GM19452 (cell line): ENCODE measurements at regions not wholly inside any gene's neighbourhood (a gene's known extent, or its start where the extent isn't known, plus 50 kb on each side); places are given as distances from the start of the nearest gene placed in this dataset.
"Not testable (repeated sequence)": the region's sequence is repeated elsewhere in the genome, so short reads cannot be mapped to it uniquely, and the experiment has no call there.

Source experiments
- ATAC-seq: cut with Tn5 transposase; IDR thresholded peaks from one replicate; pipeline ENCODE4 v1.9.1; 2021; ENCODE audit not compliant: unreplicated experiment

DNA sequence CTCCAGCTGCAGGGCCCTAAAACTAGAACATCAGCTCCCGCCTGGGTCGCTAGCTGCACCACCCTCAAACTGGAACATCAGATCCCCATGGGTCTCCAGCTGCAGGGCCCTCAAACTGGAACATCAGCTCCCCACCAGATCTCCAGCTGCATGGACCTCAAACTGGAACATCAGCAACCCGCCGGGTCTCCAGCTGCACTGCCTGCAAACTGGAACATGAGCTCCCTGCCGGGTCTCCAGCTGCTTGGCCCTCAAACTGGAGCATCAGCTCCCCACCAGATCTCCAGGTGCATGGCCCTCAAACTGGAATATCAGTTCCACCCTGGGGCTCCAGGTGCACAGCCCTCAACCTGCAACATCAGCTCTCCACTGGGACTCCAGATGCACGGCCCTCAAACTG lies 82.7 kb downstream of the TFRC start:
- ATAC-seq = not testable (repeated sequence)

DNA sequence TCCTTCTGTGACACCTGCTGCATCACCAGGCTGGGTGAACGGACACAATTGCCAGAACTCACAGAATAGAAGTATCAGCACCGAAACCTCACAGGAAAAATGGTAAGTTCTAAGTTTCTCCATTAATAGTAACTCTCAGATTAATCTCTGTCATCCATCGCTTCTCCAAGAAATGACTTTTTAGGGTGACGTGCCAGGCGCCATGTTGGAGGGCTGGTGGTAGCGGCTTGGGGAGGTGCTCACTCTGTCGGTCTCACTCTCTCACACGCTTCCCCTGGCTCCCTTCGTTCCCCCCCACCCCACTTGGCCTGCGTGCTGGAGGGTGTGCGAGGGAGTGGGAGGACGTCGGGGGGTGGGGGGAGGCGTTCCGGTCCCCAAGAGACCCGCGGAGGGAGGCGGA lies 85.6 kb downstream of the TFRC start:
- not testable (repeated sequence) for ATAC-seq

DNA sequence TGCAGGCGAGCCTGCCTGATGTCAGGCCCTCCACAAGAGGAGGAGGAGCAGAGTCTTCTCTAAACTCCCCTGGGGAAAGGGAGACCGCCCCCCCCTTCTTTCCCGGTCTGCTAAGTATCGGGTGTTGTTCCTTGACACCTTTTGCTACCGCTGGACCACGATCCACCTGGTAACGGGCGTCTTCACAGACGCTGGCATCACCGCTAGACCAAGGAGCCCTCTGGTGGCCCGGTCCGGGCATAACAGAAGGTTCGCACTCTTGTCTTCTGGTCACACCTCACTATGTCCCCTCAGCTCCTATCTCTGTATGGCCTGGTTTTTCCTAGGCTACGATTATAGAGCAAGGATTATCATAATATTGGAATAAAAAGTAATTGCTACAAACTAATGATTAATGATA lies 86.0 kb upstream of the TNK2 start:
- not testable (repeated sequence) for ATAC-seq

DNA sequence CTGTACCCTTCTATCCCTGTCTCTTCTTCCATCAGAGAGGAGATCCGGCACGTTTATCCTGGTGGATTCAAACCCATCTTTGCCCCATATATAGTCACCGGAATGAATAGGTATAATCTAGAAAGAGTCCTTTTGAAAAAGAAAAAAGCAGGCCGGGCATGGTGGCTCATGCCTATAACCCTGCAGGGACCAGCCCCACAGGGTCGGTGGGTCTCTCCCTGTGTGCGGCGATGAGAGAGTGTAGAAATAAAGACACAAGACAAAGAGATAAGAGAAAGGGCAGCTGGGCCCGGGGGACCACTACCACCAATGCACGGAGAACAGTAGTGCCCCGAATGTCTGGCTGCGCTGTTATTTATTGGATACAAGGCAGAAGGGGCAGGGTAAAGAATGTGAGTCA lies 85.3 kb upstream of the TNK2 start:
- ATAC-seq = not testable (repeated sequence)

DNA sequence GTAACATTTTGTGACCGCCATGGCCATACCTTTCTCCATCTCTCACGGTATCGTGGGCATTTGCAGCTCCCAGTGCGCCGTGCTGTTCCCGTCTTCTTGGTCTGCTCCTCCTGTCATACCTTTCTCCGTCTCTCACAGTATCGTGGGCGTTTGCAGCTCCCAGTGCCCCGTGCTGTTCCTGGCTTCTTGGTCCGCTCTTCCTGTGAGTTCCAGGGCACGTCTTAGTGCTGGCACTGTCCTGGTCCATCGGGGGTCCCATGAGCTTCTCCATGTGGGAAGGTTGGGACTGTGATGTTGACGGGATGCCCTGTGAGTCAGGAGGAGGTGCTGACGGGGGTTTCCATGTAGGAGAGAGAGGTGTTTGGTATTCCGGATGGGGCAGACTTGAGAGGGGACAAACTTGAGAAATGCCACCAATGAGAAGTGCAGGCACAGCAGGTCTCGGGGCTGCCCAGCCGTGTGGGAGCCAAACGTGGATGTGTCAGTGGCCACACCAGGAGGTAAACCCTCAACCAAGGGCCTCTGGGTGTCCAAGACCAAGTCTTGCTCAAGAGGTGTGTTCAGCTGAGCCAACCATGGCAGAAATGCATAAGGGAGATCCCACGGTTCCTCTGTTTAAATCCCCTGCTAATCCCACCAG lies 84.7 kb upstream of the TNK2 start:
- not testable (repeated sequence) for ATAC-seq

DNA sequence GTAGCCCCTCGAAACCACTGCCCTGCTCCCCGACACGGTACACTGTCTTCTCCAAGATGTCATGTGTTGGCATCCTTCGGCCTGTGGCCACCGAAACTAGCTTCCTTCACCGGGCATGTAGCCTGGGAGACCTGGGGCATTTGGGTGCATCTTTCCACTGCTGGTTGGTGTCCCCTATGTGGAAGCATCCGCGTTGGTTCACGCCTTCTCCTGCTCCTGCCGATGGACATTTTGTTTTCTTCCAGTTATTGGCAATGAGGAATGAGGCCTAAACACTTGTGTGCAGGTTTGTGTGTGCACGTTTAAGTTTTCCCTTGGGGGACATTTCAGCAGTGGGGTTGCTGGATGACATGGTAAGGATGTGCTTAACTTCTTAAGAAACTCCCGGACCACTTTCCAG lies 83.6 kb upstream of the TNK2 start:
- not testable (repeated sequence) for ATAC-seq

DNA sequence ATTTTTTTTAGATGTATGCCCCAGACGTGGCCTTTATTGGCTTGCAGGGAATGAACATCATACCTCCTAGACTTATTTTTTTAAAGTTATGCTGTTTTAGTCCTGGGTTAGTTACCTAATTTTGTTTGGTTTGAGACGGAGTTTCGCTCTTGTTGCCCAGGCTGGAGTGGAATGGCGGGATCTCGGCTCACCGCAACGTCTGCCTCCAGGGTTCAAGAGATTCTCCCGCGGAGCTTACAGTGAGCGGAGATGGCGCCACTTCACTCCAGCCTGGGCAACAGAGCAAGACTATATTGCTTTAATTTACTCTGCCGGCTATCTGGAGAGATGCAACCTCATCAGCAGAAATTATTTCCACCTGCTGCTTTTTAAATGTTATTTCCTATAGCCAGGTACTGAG lies 82.9 kb upstream of the TNK2 start:
- ATAC-seq = not testable (repeated sequence)

DNA sequence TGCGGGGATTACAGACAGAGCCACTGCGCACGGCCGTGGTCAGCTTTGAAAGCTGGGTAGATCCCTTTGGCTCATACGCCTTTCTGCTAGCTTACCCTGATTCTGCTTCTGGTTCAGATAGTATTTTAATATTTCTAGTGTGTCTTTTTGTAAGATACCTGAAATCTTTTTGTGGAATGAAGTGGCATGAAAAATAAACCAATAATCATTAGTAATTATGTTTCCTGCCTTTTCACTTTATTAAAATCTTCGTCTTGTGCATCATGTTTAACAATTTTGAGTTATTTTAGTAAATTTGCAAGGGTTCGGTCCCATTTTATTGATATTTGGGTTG lies 82.5 kb upstream of the TNK2 start:
- not testable (repeated sequence) for ATAC-seq

DNA sequence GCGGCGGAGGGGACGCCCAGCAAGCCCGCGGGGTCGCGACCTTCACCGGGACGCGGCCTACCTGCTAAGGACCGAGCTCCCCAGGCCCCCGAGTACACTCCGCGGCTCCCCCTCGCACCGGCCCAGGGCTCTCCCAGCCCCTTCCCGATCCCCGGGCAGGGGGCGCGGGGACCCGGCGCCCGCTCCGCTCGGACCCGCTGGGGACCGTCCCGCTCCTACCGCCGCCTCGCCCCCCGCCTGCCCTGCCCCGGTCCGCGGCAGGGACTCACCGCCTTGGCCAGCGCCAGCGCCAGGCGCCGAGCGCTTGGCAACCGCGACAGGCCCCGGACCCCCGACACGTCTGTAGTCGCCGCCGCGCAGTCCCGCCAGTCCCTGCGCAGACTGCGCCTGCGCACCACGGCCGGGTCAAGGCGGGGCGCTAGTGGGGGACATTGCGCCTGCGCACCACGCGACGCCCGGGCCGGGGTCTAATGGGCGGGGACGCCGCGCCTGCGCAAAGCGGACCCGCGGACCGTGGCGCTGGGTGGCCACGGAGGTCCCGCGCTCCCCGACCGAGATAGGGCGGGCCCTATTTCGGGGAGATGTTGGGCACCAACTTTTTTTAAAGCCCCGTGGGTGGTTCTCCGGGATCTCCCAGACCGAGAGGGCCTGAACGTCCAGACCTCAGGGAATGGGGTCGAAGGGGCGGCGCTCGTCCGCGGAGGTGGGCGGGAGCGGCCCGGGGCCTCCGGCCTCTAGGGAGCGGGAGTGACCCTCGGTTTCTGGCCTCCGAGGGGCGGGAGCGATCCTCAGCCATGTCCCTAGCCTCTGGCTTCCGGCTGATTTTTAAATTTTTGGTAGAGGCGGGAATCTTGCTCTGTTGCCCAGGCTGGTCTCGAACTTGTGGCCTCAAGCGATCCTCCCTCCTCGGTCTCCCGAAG lies 81.8 kb upstream of the TNK2 start:
- peak; percentile 94 for ATAC-seq

DNA sequence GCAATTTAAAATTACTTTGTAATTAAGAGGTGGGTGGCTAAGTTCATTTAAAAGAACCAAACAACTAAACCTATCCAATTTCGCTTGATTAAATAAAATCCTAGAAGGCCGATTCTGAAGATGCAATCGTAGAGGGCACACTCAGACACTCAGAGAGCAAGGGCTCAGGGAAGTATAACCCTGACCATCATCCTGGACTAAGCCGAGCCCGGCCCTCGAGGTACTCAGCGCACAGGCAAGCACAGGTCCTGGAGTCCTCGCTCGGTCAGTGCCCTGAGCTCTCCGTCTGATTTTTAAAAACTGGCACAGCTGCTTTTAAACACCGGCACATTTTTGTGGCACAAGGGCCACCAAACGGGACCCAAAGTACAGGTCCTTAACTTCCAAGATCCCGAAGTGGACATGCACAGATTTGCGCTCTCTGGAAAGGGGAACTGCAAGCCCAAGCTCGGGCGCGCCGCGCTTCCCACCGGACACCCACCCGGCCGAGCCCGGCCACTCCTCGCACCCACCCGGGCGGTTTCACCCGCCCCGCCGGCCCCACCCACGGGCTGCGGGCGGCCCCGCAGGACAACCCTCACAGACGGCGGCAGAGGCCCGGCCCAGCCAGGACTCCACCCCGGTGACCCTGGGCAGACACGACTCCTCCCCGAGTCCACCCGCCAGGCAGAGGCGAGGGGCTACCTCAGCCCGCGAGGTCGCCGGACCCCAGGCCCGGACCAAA lies 81.0 kb upstream of the TNK2 start:
- peak; percentile 32 for ATAC-seq

DNA sequence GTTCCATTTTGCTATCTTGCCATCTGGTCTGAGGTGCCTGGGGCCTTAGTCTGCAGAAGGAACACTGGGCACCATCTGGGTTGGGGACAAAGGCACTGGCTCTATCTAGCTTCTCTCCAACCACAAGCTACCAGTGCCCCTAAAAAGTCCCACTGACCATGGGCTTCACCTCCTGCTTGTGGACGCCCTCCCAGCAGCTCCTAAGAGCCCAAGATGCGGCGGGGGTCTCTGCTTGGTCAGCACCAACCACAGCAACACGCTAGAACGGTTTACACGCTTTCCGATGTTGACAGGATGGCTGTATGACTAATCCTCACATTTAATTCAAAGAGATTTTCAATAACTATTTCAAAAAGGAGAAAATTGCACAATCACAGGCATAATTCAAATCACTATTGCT lies 80.4 kb upstream of the TNK2 start:
- not testable (repeated sequence) for ATAC-seq

DNA sequence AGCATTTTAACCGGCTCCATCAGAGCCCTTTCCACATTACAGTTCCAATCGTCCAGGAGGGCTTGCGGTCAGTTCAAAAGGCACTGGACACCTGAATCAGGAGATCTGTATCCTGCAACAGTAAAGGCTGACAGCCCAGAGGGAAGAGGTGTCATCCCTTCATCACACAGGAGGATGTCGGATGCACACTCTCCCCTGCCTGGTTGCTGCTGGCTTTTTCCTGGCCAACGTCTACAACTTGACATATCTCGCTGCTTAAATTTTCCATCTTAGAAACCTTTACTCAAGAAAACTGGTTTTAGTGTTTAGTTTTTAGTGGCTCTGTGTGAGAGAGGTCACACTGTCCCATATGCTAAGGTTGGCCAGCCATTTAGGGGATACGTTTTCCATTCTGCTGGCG lies 78.7 kb upstream of the TNK2 start:
- ATAC-seq = not testable (repeated sequence)

DNA sequence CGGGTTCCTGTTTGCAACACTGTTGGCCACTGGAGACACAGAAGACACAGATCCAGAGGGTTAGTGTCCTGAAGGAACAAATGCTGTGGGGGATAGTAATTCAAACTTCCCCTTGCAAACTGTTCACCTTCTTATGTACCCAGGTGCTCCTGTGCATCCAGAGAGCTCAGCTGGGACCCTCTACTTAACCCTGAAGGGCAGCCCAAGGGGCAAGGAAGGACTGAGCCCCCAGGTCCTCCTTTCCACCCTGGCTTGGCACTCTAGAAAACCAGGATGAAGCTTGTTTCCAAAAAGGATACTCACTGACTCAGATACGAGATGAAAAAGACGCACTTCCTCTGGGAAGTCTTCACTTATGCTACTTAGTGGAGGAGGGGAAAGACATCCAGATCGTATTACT lies 78.2 kb upstream of the TNK2 start:
- ATAC-seq = not testable (repeated sequence)

DNA sequence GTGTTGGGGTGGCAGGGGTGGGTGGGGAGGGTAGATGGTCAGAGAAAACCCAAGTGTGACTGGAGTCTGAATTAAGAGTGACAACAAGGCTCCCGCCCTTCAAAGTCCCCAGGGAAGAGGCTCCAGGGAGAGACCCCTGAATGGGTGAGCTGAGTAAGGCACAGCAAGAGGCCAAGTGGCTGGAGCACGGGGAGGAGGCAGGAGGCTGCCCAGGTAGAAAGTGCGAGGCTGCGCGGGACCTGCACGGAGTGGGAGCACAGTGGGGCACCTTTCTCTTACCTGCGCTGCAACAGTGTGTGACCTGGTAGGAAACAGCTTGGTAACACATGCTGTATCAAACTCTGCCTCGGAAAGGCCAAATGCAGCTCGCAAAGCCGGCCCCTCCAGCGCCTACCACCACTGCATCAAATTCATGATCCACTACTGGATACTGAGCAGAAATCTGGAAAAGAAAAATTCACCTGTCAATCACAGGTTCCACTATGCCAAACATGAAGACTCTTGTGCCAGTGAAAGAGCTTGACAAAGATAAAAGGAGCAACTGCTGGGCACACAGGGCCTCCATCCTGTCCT lies 77.1 kb upstream of the TNK2 start:
- not testable (repeated sequence) for ATAC-seq

DNA sequence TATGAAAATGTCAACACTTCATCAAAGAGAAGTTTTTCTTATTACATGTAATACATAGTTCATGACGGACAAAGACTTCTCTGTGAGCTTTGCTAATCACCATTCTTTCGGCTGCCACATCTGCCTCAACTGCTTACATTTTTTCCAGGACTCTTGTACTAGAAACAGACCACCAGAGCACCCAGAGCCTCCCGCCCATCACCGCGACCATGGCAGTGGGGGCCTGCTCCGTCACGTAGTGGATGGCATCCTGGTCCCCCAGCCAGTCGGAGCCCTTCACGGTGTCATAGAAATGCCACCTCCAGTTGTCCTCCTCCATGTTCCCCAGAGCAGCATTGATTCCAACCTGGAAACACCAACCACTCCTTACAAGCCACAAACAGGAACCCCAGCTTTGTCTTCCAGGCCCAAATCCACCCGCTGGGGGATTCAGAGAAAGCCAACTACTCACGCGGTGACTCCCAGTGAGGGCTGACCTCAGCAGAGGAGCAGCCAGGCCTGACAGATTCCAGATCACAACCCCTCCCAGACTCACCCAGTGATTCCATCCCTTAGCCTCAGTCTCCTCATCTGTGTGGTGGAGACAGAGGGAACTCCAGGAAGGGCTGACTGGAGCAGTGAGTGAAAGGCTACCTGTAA lies 76.2 kb upstream of the TNK2 start:
- ATAC-seq = not testable (repeated sequence)

DNA sequence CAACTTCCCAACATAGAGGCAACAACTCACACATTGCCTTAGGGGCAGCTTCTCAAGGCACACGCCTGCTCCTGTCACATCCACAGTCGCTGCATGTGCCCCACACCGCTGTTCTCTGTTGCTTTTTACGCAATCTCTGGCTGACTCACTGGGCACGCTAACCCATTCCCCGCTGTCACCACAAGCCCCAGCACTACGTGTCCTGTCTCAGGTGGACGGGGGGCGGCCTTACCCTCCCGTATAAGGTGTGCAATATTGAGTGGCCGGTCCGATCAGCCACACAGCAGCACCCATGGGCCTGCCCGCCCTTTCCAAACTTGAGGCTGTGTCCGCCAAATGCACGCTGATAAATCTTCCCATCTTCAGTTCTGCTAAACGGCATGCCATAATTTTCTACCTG lies 75.5 kb upstream of the TNK2 start:
- not testable (repeated sequence) for ATAC-seq

DNA sequence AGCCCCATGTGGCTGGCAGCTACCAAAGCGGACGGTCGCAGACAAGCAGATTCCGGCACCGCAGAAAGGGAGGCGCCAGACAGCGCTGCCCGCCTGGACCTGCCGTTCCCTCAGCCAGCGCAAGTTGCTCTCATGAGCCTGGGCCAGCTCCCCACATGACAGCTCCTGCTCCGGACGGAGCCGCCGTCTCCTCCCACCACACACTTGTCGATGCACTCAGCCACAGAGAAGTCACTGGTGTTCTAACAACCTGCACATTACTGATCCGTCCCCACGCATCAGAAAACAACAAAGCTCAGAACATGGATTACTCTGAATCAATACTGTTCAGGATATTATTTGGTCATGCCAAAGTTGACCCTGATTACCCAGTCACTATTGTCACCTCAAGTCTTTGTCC lies 74.4 kb upstream of the TNK2 start:
- not testable (repeated sequence) for ATAC-seq

DNA sequence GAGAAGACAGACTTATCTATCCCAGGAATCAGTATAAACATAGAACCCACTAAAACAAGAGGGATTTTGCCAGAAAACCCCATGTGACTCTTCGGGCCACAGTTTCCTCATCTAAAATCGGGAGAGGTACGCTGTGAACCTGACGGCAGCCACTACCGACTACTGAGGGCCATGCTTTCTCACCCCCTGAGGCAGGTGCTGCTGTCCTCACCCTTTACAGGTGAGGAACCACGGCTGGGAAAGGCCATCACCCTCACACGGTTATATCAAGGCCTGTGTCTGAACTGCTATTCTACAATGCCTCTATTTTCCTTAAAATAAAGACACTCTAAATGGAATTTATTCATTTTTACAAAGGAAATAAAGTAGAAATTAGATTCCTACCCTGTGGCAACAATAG lies 73.4 kb upstream of the TNK2 start:
- not testable (repeated sequence) for ATAC-seq

DNA sequence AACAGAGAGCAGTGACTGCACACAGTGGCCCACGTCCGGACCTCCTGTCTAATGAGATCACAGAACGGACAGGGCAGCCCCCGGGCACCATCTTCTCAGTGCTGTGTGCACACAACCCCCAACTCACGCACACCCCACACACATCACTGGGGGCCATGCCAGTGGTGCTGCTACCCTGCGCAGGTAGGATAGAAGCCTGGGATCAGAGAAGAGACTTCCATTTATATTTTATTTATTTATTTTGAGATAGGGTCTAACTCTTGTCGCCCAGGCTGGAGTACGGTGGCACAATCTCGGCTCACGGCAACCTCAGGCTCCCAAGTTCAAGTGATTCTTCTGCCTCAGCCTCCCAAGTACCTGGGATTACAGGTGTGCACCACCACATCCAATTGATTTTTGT lies 71.5 kb upstream of the TNK2 start:
- not testable (repeated sequence) for ATAC-seq

DNA sequence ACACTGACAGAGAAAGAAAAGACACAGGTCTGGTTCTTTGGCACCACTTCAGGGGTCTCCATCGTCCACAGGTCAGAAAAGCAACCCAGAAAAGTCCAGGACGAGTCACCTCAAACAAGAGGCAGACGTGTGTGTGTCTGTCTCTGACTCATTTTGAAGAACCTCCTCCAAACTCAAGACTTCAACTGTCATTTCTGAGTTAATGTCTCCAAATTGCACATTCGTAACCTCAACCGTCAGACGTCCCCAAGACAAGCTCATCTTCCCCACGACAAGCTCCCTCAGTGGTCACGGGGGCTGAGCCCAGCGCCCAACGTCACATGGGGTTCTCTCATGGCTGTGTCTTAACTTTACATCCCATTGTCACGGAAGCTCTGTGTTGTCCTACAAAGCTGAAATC lies 70.2 kb upstream of the TNK2 start:
- ATAC-seq = not testable (repeated sequence)

DNA sequence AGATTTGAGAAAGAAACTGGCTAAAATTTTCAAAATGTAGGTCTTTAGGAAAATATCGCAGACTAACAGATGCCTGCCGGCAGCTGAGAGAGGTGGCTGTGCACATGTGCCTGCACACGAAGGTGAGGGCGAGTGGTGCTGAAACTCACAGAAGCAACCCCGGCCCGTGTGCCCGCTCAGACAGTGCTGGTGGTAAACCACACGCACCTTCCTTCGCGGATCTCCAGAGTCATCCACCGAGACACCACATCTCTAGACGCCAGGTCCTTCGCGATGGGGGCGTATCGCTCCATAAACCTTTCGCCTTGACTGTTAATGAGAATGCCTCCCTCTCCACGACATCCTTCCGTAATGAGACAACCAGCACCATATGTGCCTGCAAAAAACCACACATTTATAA lies 68.5 kb upstream of the TNK2 start:
- not testable (repeated sequence) for ATAC-seq
